NCI-H2029 treated with DMSO at 0.1 percent for 48 hours (cell line): ENCODE measurements at regions not wholly inside any gene's neighbourhood (a gene's known extent, or its start where the extent isn't known, plus 50 kb on each side); places are given as distances from the start of the nearest gene placed in this dataset.

ENCODE experiments used
- DNase-seq: peaks from one replicate; lab custom pipeline; 2025; lab: John Stamatoyannopoulos, UW

GRCh38 chr1:239682046-239682445, 295.7 kb downstream of the CHRM3 start:
- no peak for DNase-seq

- DNase-seq = no peak
These were observed 296.6 kb downstream of the CHRM3 start for GRCh38 chr1:239682960-239683359.

- no peak for DNase-seq
These were observed 300.0 kb downstream of the CHRM3 start for GRCh38 chr1:239686386-239686785.

GRCh38 chr1:239696317-239696716, 309.9 kb downstream of the CHRM3 start:
- no peak for DNase-seq

GRCh38 chr1:239700667-239701066, 314.3 kb downstream of the CHRM3 start:
- DNase-seq = no peak

- DNase-seq = no peak
These were observed 316.7 kb downstream of the CHRM3 start for GRCh38 chr1:239703075-239703474.

GRCh38 chr1:239706245-239706892, 320.0 kb downstream of the CHRM3 start:
- DNase-seq = no peak

- no peak for DNase-seq
These were observed 321.2 kb downstream of the CHRM3 start for GRCh38 chr1:239707615-239708014.

GRCh38 chr1:239708622-239709021, 322.3 kb downstream of the CHRM3 start:
- DNase-seq = no peak

GRCh38 chr1:239711768-239712167, 325.4 kb downstream of the CHRM3 start:
- no peak for DNase-seq

GRCh38 chr1:239717097-239717917, 330.9 kb downstream of the CHRM3 start:
- DNase-seq = no peak

- DNase-seq = no peak
These were observed 331.5 kb downstream of the CHRM3 start for GRCh38 chr1:239717918-239718184.

GRCh38 chr1:239718571-239718970, 332.2 kb downstream of the CHRM3 start:
- DNase-seq = no peak

GRCh38 chr1:239718997-239719628, 332.7 kb downstream of the CHRM3 start:
- no peak for DNase-seq

- no peak for DNase-seq
These were observed 333.4 kb downstream of the CHRM3 start for GRCh38 chr1:239719642-239720258.

- no peak for DNase-seq
These were observed 335.7 kb downstream of the CHRM3 start for GRCh38 chr1:239722035-239722434.

- no peak for DNase-seq
These were observed 337.5 kb downstream of the CHRM3 start for GRCh38 chr1:239723776-239724367.

- DNase-seq = no peak
These were observed 339.0 kb downstream of the CHRM3 start for GRCh38 chr1:239725371-239725770.

- DNase-seq = no peak
These were observed 339.6 kb downstream of the CHRM3 start for GRCh38 chr1:239725933-239726332.

- DNase-seq = no peak
These were observed 344.0 kb downstream of the CHRM3 start for GRCh38 chr1:239730378-239730777.

GRCh38 chr1:239731082-239731748, 344.8 kb downstream of the CHRM3 start:
- no peak for DNase-seq

GRCh38 chr1:239732770-239733169, 346.4 kb downstream of the CHRM3 start:
- no peak for DNase-seq
